Smooth muscle cell (in vitro differentiated cells): ENCODE measurements at regions not wholly inside any gene's neighbourhood (a gene's known extent, or its start where the extent isn't known, plus 50 kb on each side); places are given as distances from the start of the nearest gene placed in this dataset.

Experiments
- DNase-seq: peaks from one replicate; lab custom pipeline; 2025; ENCODE audit not compliant: unreplicated experiment; lab: John Stamatoyannopoulos, UW
- H2AFZ ChIP-seq: fragments of 200-600 bp; sonication (generic); 2 replicates; pipeline ENCODE4 v1.6.0; 2016; ENCODE audit warnings: antibody characterized with exemption, low read depth, mild to moderate bottlenecking
- H3F3A ChIP-seq: fragments of 200-600 bp; sonication (generic); 2 replicates; pipeline ENCODE4 v1.6.0; 2017; ENCODE audit warnings: antibody characterized with exemption, low read depth
- H3K27ac ChIP-seq: fragments of 200-600 bp; sonication (generic); 2 replicates; pipeline ENCODE4 v1.5.1; 2016; ENCODE audit warnings: low read depth, mild to moderate bottlenecking
- H3K27me3 ChIP-seq: fragments of 200-600 bp; sonication (generic); 2 replicates; pipeline ENCODE4 v1.6.1; 2016; ENCODE audit warnings: low read depth, mild to moderate bottlenecking
- H3K36me3 ChIP-seq: fragments of 200-600 bp; sonication (generic); 2 replicates; pipeline ENCODE4 v1.5.1; 2016; ENCODE audit warnings: low read depth
- H3K4me1 ChIP-seq: fragments of 200-600 bp; sonication (generic); 2 replicates; pipeline ENCODE4 v1.5.1; 2016; ENCODE audit warnings: low read depth
- H3K4me2 ChIP-seq: fragments of 200-600 bp; sonication (generic); 2 replicates; pipeline ENCODE4 v1.6.0; 2016; ENCODE audit warnings: mild to moderate bottlenecking
- H3K4me3 ChIP-seq: fragments of 200-600 bp; sonication (generic); 2 replicates; pipeline ENCODE4 v1.5.1; 2016; ENCODE audit warnings: mild to moderate bottlenecking
- H3K79me2 ChIP-seq: fragments of 200-600 bp; sonication (generic); 2 replicates; pipeline ENCODE4 v1.6.0; 2016; ENCODE audit warnings: low read depth, mild to moderate bottlenecking
- H3K9ac ChIP-seq: fragments of 200-600 bp; sonication (generic); 2 replicates; pipeline ENCODE4 v1.6.0; 2016; ENCODE audit warnings: low read depth
- H3K9me3 ChIP-seq: fragments of 200-600 bp; sonication (generic); replicated peaks from 2 replicates; pipeline ENCODE4 v1.5.1; 2016; ENCODE audit warnings: low read depth
- H4K20me1 ChIP-seq: fragments of 200-600 bp; sonication (generic); 2 replicates; pipeline ENCODE4 v1.6.0; 2016; ENCODE audit warnings: low read depth
- CTCF ChIP-seq: fragments of 200-600 bp; sonication (generic); IDR thresholded peaks from 2 replicates; pipeline ENCODE4 v1.5.1; 2017; ENCODE audit warnings: borderline replicate concordance, mild to moderate bottlenecking, antibody characterized with exemption; ENCODE audit not compliant: insufficient read depth, poor library complexity, severe bottlenecking
- WGBS: methylation state at CpG from one replicate; pipeline ENCODE4 v1.1.7; 2016; ENCODE audit warnings: low lambda C conversion rate; 5-methylcytosine and 5-hydroxymethylcytosine counted together

- Histone ChIP-seq H3K27ac (no peak overlapping the region), H3F3A (no peaks in the 10 kb centered on the region), H3K4me1 (no peaks in the 10 kb centered on the region), H2AFZ (no peak overlapping the region), H3K36me3 (no peaks in the 10 kb centered on the region), H3K4me3 (no peak overlapping the region), H4K20me1 (no peaks in the 10 kb centered on the region), H3K27me3 (no peaks in the 10 kb centered on the region), H3K9me3 (no peaks in the 10 kb centered on the region), H3K79me2 (no peaks in the 10 kb centered on the region), H3K9ac (no peak overlapping the region), H3K4me2 (no peak overlapping the region)
- WGBS = 89% methylated on average over 3 of the region's 3 CpGs
- no peak for DNase-seq
- no peak for TF ChIP-seq CTCF
These were observed 377.1 kb upstream of the CNTNAP5 start for GRCh38 chr2:123648016-123648415.

GRCh38 chr2:123648956-123649355 is 376.1 kb upstream of the CNTNAP5 start:
- H2AFZ ChIP-seq = no peak overlapping the region
- no peaks in the 10 kb centered on the region for H4K20me1 ChIP-seq
- no peaks in the 10 kb centered on the region for H3K4me1 ChIP-seq
- no peaks in the 10 kb centered on the region for H3K79me2 ChIP-seq
- H3K36me3 ChIP-seq = no peaks in the 10 kb centered on the region
- 95% methylated on average over 2 of the region's 2 CpGs for WGBS
- no peak overlapping the region for H3K4me2 ChIP-seq
- H3K9me3 ChIP-seq = no peaks in the 10 kb centered on the region
- H3K4me3 ChIP-seq = no peak overlapping the region
- H3F3A ChIP-seq = no peaks in the 10 kb centered on the region
- H3K9ac ChIP-seq = no peak overlapping the region
- DNase-seq = no peak
- no peak overlapping the region for H3K27ac ChIP-seq
- no peaks in the 10 kb centered on the region for H3K27me3 ChIP-seq
- TF ChIP-seq CTCF = no peak

- WGBS = 69% methylated on average over 5 of the region's 5 CpGs
- H3K27me3 ChIP-seq = no peaks in the 10 kb centered on the region
- no peaks in the 10 kb centered on the region for H3K9me3 ChIP-seq
- no peak overlapping the region for H3K9ac ChIP-seq
- H3K36me3 ChIP-seq = no peaks in the 10 kb centered on the region
- no peaks in the 10 kb centered on the region for H3F3A ChIP-seq
- no peaks in the 10 kb centered on the region for H3K4me1 ChIP-seq
- no peaks in the 10 kb centered on the region for H3K79me2 ChIP-seq
- no peak overlapping the region for H3K4me3 ChIP-seq
- H2AFZ ChIP-seq = no peak overlapping the region
- no peak overlapping the region for H3K4me2 ChIP-seq
- H3K27ac ChIP-seq = no peak overlapping the region
- H4K20me1 ChIP-seq = no peaks in the 10 kb centered on the region
- no peak for DNase-seq
- no peak for TF ChIP-seq CTCF
These were observed 373.9 kb upstream of the CNTNAP5 start for GRCh38 chr2:123651151-123651550.

GRCh38 chr2:123652320-123652719 is 372.8 kb upstream of the CNTNAP5 start:
- DNase-seq = no peak
- Histone ChIP-seq H3K9me3 (no peaks in the 10 kb centered on the region), H3K4me3 (no peak overlapping the region), H2AFZ (no peak overlapping the region), H3K27me3 (no peaks in the 10 kb centered on the region), H3K4me1 (no peaks in the 10 kb centered on the region), H3K79me2 (no peaks in the 10 kb centered on the region), H3K4me2 (no peak overlapping the region), H3K9ac (no peak overlapping the region), H3F3A (no peaks in the 10 kb centered on the region), H3K36me3 (no peaks in the 10 kb centered on the region), H4K20me1 (no peaks in the 10 kb centered on the region), H3K27ac (no peak overlapping the region)
- no peak for TF ChIP-seq CTCF
- WGBS = 94% methylated on average over 1 of the region's 1 CpG
